HG03039 (cell line): ENCODE measurements at regions not wholly inside any gene's neighbourhood (a gene's known extent, or its start where the extent isn't known, plus 50 kb on each side); places are given as distances from the start of the nearest gene placed in this dataset.
"Not testable (repeated sequence)": the region's sequence is repeated elsewhere in the genome, so short reads cannot be mapped to it uniquely, and the experiment has no call there.

Source experiments
- ATAC-seq: cut with Tn5 transposase; IDR thresholded peaks from one replicate; pipeline ENCODE4 v1.9.1; 2021; ENCODE audit warnings: mild to moderate bottlenecking, moderate library complexity; ENCODE audit not compliant: unreplicated experiment

DNA sequence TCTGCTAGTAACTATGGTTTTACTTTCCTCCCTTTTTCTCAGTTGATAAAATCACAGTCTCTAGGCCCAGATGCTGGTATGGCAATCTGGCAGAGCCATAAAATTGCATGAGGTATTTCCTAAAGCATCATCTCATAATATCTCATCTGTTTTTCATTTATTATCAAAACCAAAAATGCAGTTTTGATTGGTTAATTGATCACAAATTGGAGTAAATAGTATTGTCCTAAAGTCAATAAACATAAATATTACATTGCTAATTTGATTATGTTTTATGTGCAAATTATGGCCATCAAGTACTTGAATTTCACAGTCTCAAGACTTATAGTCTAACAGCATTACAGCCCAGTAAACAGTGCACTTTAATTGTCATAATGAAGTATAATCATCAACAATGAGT, 2365.6 kb downstream of the ARAP2 start:
- ATAC-seq: no peak

DNA sequence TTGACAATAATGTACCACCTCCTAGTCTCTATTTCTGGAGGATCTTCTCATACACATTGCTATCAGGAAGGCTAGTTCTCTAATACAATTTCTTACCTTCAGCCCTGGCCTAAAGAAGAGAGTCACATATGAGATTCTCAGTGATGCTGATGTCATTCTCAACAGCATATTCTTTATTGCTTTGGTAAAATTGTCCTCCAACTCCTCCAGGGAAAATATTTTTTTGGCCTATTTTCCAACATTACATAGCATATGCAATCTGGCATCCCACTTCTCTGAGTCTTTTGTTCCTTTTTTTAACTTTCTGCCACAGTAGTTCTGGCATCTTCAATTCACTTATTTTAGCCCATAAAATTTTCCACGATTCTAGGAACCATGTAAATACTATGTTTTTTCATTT, 2363.1 kb downstream of the ARAP2 start:
- ATAC-seq: no peak

DNA sequence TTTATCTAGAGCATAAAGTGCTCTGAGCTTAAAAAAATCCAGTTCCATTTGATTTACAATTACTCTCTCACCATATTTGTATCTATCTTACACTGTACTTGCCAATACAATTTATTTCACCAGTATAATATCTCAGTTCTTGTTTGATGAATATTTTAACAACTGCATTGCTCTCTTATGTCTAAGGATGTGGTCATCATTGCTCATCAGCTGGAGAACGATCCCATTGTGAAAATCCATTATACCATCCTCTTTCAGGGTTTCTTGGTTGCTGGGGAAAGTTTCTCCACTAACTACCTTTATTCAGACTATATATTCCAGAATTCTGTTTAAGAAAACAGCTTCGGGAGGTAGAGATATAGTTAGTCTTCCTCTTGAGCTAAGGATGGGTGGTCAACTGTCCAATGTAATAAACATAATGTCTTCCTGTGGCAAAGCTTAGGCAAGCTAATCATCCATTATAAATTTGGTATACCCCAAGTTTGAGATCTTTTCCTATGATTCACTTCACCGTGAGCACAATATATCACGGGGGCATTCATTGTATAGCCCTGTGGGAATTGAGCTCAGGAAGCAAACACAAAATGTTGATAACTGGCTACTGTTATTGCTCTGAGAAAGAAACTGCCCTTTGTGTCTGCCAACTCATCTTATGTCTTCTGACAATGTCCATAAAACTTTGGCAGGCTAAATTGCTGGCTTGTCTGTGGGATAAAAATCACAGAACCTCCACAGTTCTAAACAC, 2361.9 kb downstream of the ARAP2 start:
- ATAC-seq: no peak

DNA sequence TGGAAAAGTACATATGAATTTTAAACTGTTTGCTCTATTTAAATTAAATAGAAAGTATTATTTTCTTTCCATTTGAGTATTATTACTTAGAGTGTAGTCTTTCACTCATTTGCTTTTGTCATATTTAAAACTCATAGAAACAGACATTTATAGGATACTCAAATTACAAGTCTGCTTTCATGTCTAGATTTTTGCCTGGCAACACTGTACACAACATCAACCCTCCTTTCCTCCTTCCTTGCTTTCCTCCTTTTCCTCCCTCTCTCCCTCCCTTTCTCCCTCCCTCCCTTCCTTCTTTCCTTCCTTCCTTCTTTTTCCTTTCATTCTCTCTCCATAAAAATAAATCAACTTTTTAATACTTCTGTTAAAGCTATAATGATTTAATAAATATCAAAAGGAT, 2361.2 kb downstream of the ARAP2 start:
- ATAC-seq: no peak

DNA sequence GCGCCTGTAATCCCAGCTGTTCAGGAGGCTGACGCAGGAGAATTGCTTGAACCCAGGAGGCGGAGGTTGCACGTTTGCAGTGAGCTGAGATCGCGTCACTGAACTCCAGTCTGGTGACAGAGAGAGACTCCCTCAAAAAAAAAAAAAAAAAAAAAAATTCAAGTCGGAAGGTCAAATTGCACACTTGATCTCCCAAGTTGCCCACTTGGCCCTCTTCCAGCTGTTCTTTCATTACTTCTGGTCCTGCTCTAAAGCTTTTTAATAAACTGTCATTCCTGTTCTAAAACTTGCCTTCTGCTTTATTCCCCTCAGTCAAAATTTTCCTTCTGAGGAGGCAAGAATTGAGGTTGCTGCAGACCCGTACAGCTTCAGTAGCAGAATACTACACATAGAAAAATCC, 2358.0 kb downstream of the ARAP2 start:
- ATAC-seq: no peak

DNA sequence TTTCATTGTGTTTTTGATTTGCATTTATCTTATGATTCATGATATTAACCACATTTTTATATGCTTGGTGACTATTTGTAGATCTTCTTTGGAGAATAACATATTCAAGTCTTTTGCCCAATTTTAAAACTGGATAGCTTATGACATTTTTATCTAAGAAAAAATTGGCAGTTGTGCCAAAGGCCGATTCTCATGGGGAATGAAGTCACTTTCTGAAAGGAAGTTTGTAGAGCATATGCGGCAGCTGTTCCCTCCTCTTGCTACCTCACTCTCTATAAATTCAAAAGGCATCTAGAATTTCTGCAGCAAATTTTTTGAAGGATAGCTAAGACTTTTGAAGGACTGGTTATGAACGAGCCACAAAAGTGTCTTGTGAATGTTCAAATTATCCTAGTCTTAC, 2353.5 kb downstream of the ARAP2 start:
- ATAC-seq: no peak

DNA sequence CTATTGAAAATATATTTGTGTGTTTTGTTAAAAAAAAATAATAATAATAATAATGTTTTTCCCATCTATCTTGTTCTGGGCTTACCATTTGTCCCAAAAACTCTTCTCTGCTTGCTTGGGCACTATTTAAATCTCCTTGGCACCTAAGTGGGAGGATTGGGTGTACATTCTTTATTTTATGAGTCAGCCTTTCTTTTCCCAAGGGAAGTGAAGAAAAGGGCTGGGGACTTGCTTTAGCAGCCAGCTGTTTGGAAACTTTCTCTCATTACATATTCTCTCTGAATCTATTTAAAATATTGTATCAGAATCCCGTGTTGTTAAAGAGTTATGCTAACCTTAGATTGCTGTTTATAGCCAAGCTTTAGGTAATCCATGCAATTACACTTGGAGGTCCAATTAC, 2332.4 kb downstream of the ARAP2 start:
- ATAC-seq: no peak

DNA sequence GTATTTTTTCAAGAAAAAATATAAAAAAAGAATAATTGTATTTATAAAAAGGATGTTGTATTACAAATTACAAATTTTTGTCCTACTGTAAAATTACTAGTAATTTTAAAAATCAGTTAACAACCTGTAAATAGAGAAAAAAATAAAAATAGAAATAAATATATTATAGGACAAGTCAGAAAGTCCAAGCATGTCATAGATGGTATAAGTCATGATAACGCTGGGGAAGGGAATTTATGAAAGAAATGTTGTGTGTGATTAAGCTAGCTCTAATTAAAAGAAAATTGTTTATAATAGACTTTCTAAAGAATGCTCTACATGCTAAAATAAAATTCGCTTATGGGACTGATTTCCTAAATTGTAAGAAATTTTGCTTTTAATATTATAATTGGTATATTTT, 2329.9 kb downstream of the ARAP2 start:
- ATAC-seq: no peak

DNA sequence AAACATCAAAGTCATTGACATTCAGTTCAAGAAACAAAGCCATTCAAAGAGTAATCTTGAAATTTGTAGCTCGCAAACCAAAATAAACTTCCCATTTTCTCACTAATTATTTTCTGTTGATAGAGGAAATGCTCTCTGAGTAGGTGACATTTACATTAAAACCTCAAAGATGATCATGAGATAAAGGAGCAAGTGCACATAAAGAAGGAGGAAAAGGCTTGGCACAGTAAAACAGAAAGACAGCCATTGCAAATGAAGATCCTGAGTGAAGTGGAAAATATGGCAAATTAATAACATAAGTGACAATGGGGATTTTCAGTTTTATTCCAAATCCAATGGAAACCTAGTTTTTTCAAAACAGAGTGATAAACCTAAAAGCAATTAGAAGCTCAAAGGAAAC, 2320.8 kb downstream of the ARAP2 start:
- no peak for ATAC-seq

DNA sequence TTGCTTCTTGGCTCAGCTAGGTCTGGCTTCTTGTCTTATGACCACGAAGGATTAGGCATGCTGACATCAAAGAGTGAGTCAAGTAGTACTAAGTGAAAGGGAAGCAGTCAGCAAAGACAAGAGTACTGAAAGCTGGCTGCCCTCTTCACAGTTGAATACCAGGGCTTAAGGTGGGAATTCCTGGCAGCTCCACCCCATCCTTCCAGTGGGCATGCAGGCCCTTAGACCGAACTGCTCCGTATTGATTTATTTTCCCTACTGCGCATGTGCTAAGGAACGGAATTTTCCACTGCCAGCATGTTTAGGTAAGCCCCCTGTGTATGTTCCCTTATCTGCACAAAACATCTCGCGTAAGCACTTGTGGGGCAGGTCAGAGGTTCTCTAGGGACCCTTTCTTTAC, 2320.1 kb downstream of the ARAP2 start:
- no peak for ATAC-seq

DNA sequence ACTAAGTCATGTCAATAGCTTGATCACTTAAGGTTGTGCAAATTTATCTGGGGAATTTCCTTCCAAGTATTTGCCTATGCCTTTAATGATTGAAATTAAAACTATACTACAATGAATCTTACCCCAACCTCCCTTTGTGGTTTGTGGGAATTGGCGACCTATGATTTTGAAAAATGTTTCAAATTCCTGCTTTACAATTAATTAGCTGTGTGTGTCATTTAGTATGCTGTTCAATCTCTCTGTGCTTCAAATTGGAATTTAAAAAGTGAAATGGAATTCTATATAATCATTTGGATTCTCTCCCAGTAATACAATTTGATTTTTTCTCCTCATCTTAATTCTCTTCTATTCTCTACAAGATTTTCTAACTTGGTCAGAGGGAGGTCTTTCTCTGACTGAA, 2319.5 kb downstream of the ARAP2 start:
- no peak for ATAC-seq

DNA sequence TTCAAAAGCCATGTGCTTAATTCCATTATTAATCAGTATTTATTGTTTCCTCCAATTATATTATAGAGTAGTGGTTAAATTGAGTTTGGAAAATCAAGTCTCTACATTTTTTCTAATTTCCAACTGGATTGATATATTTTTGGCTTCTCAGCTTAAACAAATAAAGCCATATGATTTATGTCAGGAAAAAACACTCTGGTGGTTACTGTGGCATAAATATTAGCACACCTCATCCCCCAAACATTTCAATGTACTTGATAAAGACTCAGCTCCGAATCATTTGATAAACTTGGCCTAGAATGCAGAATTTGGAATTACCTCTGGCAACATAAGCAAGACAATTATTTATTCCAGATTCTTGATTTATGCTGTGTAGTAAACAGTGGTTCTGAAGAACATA, 2313.8 kb downstream of the ARAP2 start:
- no peak for ATAC-seq

DNA sequence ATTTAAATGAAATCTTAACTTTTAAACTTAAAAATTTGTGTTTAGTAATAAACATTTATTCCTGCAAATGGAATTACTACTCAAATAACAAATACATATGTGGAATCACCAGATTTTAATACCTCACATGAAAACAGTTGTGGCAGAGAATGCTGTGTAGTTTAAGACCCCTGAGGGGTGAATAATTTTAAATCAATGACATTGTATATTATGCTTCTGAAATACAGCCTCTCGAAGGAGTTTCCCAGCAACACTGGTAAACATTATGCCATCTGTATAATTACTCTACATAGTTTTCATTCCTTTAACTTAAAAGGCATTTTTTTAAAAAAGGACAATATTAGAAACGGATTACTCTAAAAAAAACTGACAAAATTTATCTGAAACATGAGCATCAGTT, 2313.3 kb downstream of the ARAP2 start:
- no peak for ATAC-seq

DNA sequence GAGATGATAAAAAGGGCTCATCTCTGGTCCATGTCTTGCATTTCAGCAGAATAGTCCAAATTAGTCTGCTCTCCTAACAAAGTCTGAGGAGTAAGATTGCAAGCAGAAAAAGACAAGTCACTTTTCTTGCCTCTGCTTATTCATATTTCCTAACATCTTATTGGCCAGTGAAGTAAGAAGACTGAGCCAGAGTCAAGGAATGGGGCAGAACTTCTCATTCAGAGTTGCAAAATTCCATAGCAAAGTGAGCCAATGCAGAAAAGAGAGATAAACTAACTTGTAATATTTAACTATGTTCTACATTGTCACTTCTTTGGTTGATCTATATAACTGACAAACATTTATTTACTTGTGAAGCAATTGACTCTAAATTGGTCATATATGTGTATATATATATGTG, 2304.0 kb downstream of the ARAP2 start:
- no peak for ATAC-seq

DNA sequence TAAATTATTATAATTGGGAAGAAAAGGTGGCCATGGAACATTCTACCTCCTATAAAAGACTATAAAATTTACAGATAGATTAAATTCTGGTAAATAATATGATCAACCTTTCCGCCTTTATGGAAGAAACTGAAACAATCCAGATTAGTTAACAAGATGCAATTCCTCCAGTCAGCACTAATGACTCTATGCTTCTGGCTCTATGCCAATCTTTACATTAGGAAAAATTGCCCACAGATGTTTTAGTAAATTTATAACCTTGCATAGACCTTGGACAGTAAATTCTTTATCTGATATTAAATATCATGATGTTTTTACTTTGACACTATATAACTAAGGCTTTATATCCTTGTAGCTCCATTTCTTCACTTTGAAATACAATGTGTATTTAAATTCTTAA, 2302.5 kb downstream of the ARAP2 start:
- no peak for ATAC-seq

DNA sequence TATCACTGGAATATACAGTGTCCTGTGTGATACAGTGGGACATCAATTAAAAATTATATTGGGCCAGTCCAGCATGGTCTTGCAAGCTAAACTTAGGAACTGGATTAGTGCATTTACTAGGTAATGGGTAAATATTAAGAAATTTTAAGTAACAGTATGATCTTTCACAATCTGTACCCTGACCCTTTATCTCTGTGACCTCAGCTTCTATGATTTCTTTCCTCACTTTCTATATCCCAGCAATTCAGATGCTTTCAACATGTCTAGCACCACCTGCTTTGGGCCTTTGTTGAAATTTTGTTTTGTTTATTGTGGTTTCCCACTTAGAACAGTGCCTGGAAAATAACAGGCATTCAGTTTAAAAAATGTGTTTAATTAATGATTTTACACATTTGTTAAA, 2295.4 kb downstream of the ARAP2 start:
- no peak for ATAC-seq

DNA sequence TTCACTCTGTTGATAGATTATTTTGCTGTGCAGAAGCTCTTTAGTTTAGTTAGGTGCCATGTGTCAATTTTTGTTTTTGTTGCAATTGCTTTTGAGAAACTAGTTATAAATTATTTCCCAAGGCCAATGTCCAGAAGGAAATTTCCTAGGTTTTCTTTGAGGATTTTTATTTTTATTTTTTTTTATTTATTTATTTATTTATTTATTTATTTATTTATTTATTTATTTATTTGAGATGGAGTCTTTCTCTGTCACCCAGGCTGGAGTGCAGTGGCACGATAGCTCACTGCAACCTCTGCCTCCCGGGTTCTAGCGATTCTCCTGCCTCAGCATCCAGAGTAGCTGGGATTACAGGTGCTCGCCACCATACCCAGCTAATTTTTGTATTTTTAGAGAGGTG, 2290.5 kb downstream of the ARAP2 start:
- not testable (repeated sequence) for ATAC-seq

DNA sequence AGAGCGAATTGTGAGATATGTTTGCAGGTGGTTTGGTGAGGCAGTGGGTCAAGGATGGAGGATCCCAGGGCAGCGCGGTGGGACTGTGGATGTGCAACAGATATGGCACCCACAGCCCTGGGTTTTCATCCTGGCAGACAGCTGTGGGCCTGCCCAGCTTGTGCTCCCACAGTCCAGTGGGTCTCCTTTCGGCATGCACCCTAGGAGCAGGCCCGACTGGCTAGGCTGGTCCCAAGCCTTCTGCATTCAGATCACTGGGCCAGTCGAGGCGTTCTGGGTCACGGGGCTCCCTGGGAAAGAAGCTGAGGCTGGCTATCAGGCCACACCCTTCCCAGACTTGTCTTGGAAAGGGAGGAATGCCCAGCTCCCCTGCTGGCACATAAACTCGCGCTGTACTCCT, 2289.6 kb downstream of the ARAP2 start:
- ATAC-seq: no peak

DNA sequence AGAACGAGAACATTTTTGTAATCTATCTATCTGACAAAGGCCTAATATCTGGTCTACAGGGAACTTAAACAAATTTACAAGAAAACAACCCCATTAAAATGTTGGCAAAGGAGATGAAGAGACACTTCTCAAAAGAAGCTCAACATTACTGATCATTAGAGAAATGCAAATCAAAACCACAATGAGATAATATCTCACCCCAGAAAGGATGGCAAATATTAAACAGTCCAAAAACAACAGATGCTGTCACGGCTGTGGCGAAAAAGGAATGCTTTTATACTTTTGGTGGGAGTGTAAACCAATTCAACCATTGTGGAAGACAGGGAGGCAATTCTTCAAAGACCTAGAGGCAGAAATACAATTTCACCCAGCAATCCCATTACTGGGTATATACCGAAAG, 2284.8 kb downstream of the ARAP2 start:
- ATAC-seq: no peak

DNA sequence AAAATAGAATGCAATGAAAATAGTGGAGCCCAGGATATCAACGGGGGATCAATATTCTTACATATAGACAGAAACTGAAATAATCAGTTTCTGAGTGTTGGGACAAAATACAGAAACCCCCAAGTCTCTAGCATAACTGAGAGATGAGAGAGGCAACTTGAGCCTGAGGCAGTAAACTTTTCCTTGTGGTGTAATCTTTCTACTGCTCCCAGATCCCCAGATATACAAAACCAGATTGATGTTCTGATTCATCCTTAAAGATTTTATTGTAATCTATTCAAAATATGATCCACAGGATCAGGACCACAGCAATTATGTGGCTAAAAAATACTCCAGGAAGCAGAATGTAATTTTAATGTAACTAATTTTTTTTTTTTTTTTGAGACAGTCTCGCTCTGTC, 2282.6 kb downstream of the ARAP2 start:
- ATAC-seq: no peak

DNA sequence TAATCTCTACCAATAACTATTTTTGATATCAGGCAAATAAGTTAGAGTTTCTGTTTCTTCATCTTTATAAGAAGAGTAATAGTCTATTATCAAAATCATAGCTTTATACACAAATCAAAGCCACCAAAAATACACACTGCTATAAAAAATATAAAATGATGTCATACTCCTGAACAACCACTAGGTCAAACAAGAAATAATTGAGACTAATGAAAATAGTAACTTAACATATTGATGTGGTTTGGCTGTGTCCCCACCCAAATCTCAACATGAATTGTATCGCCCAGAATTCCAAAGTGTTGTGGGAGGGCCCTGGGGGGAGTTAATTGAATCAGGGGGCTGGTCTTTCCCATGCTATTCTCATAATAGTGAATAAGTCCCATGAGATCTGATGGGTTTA, 2277.5 kb downstream of the ARAP2 start:
- ATAC-seq: no peak

DNA sequence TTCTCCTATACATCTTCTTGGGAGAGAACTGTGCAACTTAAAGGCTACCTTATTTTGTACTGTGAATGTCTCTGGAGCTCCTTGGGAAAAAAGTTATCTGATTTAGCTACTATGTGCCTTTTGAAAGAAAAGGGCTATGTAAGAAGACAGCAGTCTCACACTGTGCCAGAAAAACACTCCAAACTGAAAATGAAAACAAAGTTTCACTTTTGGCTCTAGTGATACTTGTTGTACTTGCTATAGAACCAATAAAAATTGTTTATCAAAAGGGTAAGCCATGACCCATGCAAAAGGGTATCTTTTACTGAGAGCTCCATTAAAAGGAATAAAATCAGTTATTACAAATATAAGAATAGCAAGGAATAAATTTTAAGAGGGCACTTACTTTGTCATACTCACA, 2270.0 kb downstream of the ARAP2 start:
- ATAC-seq: no peak

DNA sequence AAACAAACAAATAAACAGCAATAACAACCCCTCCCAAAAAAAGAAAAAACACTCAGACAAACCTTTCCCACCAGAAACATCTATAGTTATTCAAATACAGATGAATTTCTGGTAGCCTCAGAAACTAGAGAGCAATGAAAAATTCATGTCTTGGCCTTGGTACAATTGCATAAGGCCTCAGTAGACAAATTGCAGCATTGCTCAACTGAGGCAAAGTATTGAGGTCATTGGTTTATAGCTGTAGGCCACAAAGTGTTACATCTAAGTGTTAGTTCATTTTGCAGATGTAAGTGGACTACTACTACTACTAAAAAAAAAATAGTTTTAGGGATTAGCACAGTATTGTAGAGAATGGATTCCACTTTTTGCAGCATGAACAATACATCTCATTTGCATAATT, 2268.3 kb downstream of the ARAP2 start:
- no peak for ATAC-seq
